Liver (tissue), 3 donors: ENCODE measurements at regions not wholly inside any gene's neighbourhood (a gene's known extent, or its start where the extent isn't known, plus 50 kb on each side); places are given as distances from the start of the nearest gene placed in this dataset.

Experiments used
- EGR1 ChIP-seq, 2 donors: IDR thresholded peaks; 2 replicates each; pipeline ENCODE4 v1.6.1; 2016 to 2018; ENCODE audit warnings: antibody characterized with exemption in 2 of 2, low read depth in 2 of 2
- FOXA1 ChIP-seq: IDR thresholded peaks from 2 replicates; pipeline ENCODE4 v1.6.1; 2016; ENCODE audit warnings: antibody characterized with exemption
- GABPA ChIP-seq, 2 donors: IDR thresholded peaks in 1 of 2; conservative IDR thresholded peaks in 1 of 2; 2 replicates each; pipeline ENCODE4 v1.6.1; 2016; ENCODE audit warnings: antibody characterized with exemption in 2 of 2, mild to moderate bottlenecking in 1 of 2, moderate library complexity in 1 of 2
- HNF4G ChIP-seq: IDR thresholded peaks from 2 replicates; pipeline ENCODE4 v1.6.1; 2016; ENCODE audit warnings: antibody characterized with exemption
- JUND ChIP-seq, 2 donors: IDR thresholded peaks; 2 replicates each; pipeline ENCODE4 v1.6.1; 2016; ENCODE audit warnings: antibody characterized with exemption in 2 of 2
- RAD21 ChIP-seq, 2 donors: IDR thresholded peaks; 2 replicates each; pipeline ENCODE4 v1.6.1; 2016; ENCODE audit warnings: antibody characterized with exemption in 2 of 2, mild to moderate bottlenecking in 2 of 2
- RXRA ChIP-seq, 2 donors: IDR thresholded peaks; 2 replicates each; pipeline ENCODE4 v1.6.1; 2017 to 2018; ENCODE audit warnings: antibody characterized with exemption in 2 of 2, mild to moderate bottlenecking in 1 of 2
- TAF1 ChIP-seq: conservative IDR thresholded peaks from 2 replicates; pipeline ENCODE4 v1.6.1; 2016; ENCODE audit warnings: antibody characterized with exemption, mild to moderate bottlenecking
- YY1 ChIP-seq: IDR thresholded peaks from 2 replicates; pipeline ENCODE4 v1.6.1; 2016; ENCODE audit warnings: antibody characterized with exemption, mild to moderate bottlenecking
- TF ChIP-seq, protein P1 (sequence below): fragments of 150-350 bp; IDR thresholded peaks from 2 replicates; pipeline ENCODE4 v1.5.1; 2017; ENCODE audit warnings: improper control_type of control experiment, low read depth, low read length; ENCODE audit not compliant: missing input control
- TF ChIP-seq, protein P2 (sequence below): IDR thresholded peaks from 2 replicates; pipeline ENCODE4 v1.6.1; 2016; ENCODE audit warnings: antibody characterized with exemption, mild to moderate bottlenecking
- TF ChIP-seq, protein P3 (sequence below): IDR thresholded peaks from 2 replicates; pipeline ENCODE4 v1.6.1; 2016; ENCODE audit warnings: antibody characterized with exemption
- TF ChIP-seq, protein P4 (sequence below): IDR thresholded peaks from 2 replicates; pipeline ENCODE4 v1.6.1; 2016; ENCODE audit warnings: antibody characterized with exemption
- TF ChIP-seq, protein P5 (sequence below): IDR thresholded peaks from 2 replicates; pipeline ENCODE4 v1.6.1; 2016; ENCODE audit warnings: antibody characterized with exemption
- donor health status: healthy.
- donor health status: healthy.

DNA sequence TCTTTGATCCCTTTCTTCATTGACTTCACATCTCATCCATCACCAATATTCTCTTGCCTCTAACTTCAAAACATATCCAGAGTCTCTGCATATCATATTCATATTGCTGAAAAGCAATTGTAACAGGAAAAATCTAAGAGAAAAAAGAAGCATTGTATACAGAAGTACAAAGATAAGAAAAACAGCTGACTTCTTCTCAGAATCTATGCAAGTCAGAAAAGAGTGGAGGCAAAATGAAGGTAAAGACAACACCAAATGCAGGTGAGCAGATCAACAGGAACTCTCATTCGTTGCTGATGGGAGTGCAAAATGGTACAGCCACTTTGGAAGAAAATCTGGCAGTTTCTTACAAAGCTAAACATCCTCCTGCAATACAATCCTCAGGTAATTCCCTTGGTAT is 155.6 kb downstream of the PHF2 start:
- TF ChIP-seq, protein P1, sequence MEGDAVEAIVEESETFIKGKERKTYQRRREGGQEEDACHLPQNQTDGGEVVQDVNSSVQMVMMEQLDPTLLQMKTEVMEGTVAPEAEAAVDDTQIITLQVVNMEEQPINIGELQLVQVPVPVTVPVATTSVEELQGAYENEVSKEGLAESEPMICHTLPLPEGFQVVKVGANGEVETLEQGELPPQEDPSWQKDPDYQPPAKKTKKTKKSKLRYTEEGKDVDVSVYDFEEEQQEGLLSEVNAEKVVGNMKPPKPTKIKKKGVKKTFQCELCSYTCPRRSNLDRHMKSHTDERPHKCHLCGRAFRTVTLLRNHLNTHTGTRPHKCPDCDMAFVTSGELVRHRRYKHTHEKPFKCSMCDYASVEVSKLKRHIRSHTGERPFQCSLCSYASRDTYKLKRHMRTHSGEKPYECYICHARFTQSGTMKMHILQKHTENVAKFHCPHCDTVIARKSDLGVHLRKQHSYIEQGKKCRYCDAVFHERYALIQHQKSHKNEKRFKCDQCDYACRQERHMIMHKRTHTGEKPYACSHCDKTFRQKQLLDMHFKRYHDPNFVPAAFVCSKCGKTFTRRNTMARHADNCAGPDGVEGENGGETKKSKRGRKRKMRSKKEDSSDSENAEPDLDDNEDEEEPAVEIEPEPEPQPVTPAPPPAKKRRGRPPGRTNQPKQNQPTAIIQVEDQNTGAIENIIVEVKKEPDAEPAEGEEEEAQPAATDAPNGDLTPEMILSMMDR: no peak
- TF ChIP-seq HNF4G (no peak), YY1 (no peak), RAD21 (IDR thresholded peaks at IDR 0.05) (no peak), FOXA1 (no peak), GABPA (IDR thresholded peaks at IDR 0.05 in 1 of 2, conservative IDR thresholded peaks at IDR 0.05 in 1 of 2) (no peak), EGR1 (IDR thresholded peaks at IDR 0.05; ENCODE audit: low read depth in 2 of 2) (no peak), TAF1 (no peak), JUND (IDR thresholded peaks at IDR 0.05) (no peak), RXRA (IDR thresholded peaks at IDR 0.05) (no peak)
- TF ChIP-seq, protein P2, sequence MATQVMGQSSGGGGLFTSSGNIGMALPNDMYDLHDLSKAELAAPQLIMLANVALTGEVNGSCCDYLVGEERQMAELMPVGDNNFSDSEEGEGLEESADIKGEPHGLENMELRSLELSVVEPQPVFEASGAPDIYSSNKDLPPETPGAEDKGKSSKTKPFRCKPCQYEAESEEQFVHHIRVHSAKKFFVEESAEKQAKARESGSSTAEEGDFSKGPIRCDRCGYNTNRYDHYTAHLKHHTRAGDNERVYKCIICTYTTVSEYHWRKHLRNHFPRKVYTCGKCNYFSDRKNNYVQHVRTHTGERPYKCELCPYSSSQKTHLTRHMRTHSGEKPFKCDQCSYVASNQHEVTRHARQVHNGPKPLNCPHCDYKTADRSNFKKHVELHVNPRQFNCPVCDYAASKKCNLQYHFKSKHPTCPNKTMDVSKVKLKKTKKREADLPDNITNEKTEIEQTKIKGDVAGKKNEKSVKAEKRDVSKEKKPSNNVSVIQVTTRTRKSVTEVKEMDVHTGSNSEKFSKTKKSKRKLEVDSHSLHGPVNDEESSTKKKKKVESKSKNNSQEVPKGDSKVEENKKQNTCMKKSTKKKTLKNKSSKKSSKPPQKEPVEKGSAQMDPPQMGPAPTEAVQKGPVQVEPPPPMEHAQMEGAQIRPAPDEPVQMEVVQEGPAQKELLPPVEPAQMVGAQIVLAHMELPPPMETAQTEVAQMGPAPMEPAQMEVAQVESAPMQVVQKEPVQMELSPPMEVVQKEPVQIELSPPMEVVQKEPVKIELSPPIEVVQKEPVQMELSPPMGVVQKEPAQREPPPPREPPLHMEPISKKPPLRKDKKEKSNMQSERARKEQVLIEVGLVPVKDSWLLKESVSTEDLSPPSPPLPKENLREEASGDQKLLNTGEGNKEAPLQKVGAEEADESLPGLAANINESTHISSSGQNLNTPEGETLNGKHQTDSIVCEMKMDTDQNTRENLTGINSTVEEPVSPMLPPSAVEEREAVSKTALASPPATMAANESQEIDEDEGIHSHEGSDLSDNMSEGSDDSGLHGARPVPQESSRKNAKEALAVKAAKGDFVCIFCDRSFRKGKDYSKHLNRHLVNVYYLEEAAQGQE: no peak
- TF ChIP-seq, protein P3, sequence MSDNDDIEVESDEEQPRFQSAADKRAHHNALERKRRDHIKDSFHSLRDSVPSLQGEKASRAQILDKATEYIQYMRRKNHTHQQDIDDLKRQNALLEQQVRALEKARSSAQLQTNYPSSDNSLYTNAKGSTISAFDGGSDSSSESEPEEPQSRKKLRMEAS: no peak
- TF ChIP-seq, protein P4, sequence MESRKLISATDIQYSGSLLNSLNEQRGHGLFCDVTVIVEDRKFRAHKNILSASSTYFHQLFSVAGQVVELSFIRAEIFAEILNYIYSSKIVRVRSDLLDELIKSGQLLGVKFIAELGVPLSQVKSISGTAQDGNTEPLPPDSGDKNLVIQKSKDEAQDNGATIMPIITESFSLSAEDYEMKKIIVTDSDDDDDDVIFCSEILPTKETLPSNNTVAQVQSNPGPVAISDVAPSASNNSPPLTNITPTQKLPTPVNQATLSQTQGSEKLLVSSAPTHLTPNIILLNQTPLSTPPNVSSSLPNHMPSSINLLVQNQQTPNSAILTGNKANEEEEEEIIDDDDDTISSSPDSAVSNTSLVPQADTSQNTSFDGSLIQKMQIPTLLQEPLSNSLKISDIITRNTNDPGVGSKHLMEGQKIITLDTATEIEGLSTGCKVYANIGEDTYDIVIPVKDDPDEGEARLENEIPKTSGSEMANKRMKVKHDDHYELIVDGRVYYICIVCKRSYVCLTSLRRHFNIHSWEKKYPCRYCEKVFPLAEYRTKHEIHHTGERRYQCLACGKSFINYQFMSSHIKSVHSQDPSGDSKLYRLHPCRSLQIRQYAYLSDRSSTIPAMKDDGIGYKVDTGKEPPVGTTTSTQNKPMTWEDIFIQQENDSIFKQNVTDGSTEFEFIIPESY: no peak
- TF ChIP-seq, protein P5, sequence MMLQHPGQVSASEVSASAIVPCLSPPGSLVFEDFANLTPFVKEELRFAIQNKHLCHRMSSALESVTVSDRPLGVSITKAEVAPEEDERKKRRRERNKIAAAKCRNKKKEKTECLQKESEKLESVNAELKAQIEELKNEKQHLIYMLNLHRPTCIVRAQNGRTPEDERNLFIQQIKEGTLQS: no peak
